Sigmoid colon (tissue), 6 donors: ENCODE measurements at regions not wholly inside any gene's neighbourhood (a gene's known extent, or its start where the extent isn't known, plus 50 kb on each side); places are given as distances from the start of the nearest gene placed in this dataset.

ENCODE experiments used
- DNase-seq: peaks from one replicate; pipeline ENCODE4 v3.0.0-alpha.2; 2019
- H3K27ac ChIP-seq, 4 donors: fragments of 200-600 bp; sonication (generic); one replicate each; pipeline ENCODE4 v1.5.1; 2016 to 2019; ENCODE audit warnings: mild to moderate bottlenecking in 1 of 4
- H3K27me3 ChIP-seq, 3 donors: fragments of 200-600 bp; sonication (generic); one replicate each; pipeline ENCODE4 v1.5.1; 2019; ENCODE audit warnings: mild to moderate bottlenecking in 1 of 3
- H3K36me3 ChIP-seq, 4 donors: fragments of 200-600 bp; sonication (generic); one replicate each; pipeline ENCODE4 v1.5.1; 2016 to 2019
- H3K4me1 ChIP-seq, 4 donors: fragments of 200-600 bp; sonication (generic); one replicate each; pipeline ENCODE4 v1.5.1; 2017 to 2019
- H3K4me3 ChIP-seq, 4 donors: fragments of 200-600 bp; sonication (generic); one replicate each; pipeline ENCODE4 v1.5.1; 2017 to 2019; ENCODE audit warnings: mild to moderate bottlenecking in 2 of 4, moderate library complexity in 1 of 4
- H3K9me3 ChIP-seq, 4 donors: fragments of 200-600 bp in 3 of 4; sonication (generic) in 3 of 4; one replicate each; pipeline versions ENCODE4 v1.5.1 to v1.6.1; 2013 to 2019
- CTCF ChIP-seq, 4 experiments: fragments of 450-650 bp in 3 of 4; fragments of 200-600 bp in 1 of 4; IDR thresholded peaks; one replicate each; pipeline ENCODE4 v1.5.1; 2016 to 2019; ENCODE audit warnings: antibody characterized with exemption in 4 of 4, mild to moderate bottlenecking in 3 of 4, moderate library complexity in 2 of 4
- EP300 ChIP-seq, 4 donors: sonication (generic); formaldehyde crosslinking; IDR thresholded peaks; one replicate each; pipeline ENCODE4 v1.6.1; 2017; ENCODE audit warnings: antibody characterized with exemption in 4 of 4
- POLR2A ChIP-seq, 2 donors: fragments of 450-650 bp; IDR thresholded peaks; one replicate each; pipeline ENCODE4 v1.6.1; 2016; ENCODE audit warnings: antibody characterized with exemption in 2 of 2, mild to moderate bottlenecking in 2 of 2, moderate library complexity in 2 of 2
- POLR2AphosphoS5 ChIP-seq, 4 donors: sonication (generic); formaldehyde crosslinking; IDR thresholded peaks; one replicate each; pipeline ENCODE4 v1.6.1; 2017; ENCODE audit warnings: antibody characterized with exemption in 4 of 4
- WGBS, 2 donors: extraction: QIAGEN DNeasy Blood & Tissue Kit; methylation state at CpG; one replicate each; pipeline ENCODE4 v1.1.7; 2013; 5-methylcytosine and 5-hydroxymethylcytosine counted together
- intact Hi-C: fragments of 100-400 bp; cut with DNase I; formaldehyde crosslinking; loops from one replicate; pipeline ENCODE4 v1.15.1; 2023
- donor health status: healthy with polysubstance abuse.
- donor health status: healthy.

DNA sequence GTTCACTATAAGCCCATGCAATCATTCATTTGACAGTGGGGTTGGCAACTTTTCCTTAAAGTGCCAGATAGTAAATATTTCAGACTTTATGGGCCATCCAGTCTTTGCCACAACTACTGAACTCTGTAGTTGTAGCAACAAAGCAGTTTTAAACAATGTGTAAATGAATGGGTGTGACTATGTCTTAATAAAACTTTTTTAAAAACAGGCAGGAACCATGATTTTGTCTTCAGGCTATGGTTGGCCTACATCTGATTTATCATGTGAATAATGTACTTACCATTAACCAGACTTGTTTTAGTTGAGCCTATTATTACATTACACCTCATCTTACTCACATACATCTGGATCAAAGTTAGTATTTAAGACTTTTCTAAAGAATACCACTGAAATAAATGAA lies 361.6 kb downstream of the GABRG2 start:
- Histone ChIP-seq H3K27me3 (no peaks in the 10 kb centered on the region), H3K4me3 (no peak overlapping the region), H3K4me1 (no peaks in the 10 kb centered on the region), H3K9me3 (no peaks in the 10 kb centered on the region), H3K36me3 (no peaks in the 10 kb centered on the region), H3K27ac (no peak overlapping the region)
- intact Hi-C loops: no loop called here
- DNase-seq: no peak
- no peak for TF ChIP-seq POLR2A (IDR thresholded peaks at IDR 0.05)
- TF ChIP-seq POLR2AphosphoS5 (IDR thresholded peaks at IDR 0.05): no peak
- TF ChIP-seq EP300 (IDR thresholded peaks at IDR 0.05): no peak
- no peak for TF ChIP-seq CTCF (IDR thresholded peaks at IDR 0.05)

DNA sequence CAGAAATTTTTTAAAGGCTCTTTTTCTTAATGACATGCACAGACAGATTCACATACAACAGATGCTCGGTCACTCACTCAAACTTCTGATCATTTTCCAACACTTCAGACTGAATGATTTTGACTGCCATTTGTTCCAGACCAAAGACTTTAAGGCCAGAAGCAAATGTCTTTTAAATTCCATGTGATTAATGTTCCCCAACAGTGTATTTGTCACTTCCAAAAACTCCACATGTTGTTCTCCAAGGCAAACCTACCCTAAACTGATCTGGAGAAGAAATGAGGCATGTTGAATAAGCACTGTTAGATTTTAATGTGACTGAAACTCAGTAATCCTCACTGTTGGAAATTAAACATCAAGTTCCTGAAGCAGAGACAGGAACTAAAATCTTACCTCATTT lies 366.7 kb downstream of the GABRG2 start:
- no peaks in the 10 kb centered on the region for H3K36me3 ChIP-seq
- intact Hi-C loops: no loop called here
- TF ChIP-seq CTCF (IDR thresholded peaks at IDR 0.05) (no peak), POLR2A (IDR thresholded peaks at IDR 0.05) (no peak), POLR2AphosphoS5 (IDR thresholded peaks at IDR 0.05) (no peak), EP300 (IDR thresholded peaks at IDR 0.05) (no peak)
- no peaks in the 10 kb centered on the region for H3K27me3 ChIP-seq
- no peak overlapping the region for H3K4me3 ChIP-seq
- WGBS, 2 donors: 55 to 61% methylated on average over 1 of the region's 1 CpG
- H3K27ac ChIP-seq: no peak overlapping the region
- no peak for DNase-seq
- no peaks in the 10 kb centered on the region for H3K4me1 ChIP-seq
- no peaks in the 10 kb centered on the region for H3K9me3 ChIP-seq

DNA sequence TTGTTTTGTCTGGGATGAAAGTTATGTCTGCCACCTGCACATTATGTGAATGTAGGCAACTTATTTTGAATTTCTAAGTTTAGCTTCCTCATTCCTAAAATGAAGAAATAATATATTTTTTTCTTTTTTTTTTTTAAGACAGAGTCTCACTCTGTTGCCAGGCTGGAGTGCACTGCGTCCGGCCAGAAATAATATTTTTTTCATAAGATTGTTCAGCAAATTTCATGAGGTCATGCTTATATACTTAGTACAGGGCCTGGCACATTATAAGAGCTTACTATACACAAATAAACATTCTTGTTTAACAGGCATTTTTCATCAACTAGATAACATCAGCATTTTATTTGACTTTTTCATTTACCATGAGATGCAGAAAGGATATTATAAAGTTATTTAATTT lies 368.5 kb downstream of the GABRG2 start:
- intact Hi-C loops: no loop called here
- Histone ChIP-seq H3K9me3 (no peaks in the 10 kb centered on the region), H3K27ac (no peak overlapping the region), H3K27me3 (no peaks in the 10 kb centered on the region), H3K36me3 (no peaks in the 10 kb centered on the region), H3K4me1 (no peaks in the 10 kb centered on the region), H3K4me3 (no peak overlapping the region)
- 76 to 90% methylated on average over 2 of the region's 2 CpGs for WGBS, 2 donors
- no peak for TF ChIP-seq CTCF (IDR thresholded peaks at IDR 0.05)
- no peak for TF ChIP-seq EP300 (IDR thresholded peaks at IDR 0.05)
- no peak for TF ChIP-seq POLR2A (IDR thresholded peaks at IDR 0.05)
- TF ChIP-seq POLR2AphosphoS5 (IDR thresholded peaks at IDR 0.05): no peak
- DNase-seq: no peak

- no peak for DNase-seq
- Histone ChIP-seq H3K9me3 (no peaks in the 10 kb centered on the region), H3K4me1 (no peaks in the 10 kb centered on the region), H3K27ac (no peak overlapping the region), H3K36me3 (no peaks in the 10 kb centered on the region), H3K27me3 (no peaks in the 10 kb centered on the region), H3K4me3 (no peak overlapping the region)
- TF ChIP-seq CTCF (IDR thresholded peaks at IDR 0.05): no peak
- TF ChIP-seq EP300 (IDR thresholded peaks at IDR 0.05): no peak
- no peak for TF ChIP-seq POLR2A (IDR thresholded peaks at IDR 0.05)
- TF ChIP-seq POLR2AphosphoS5 (IDR thresholded peaks at IDR 0.05): no peak
- WGBS, 2 donors: 73 to 82% methylated on average over 6 of the region's 6 CpGs
- intact Hi-C loops: no loop called here
These were observed 376.7 kb downstream of the GABRG2 start for GRCh38 chr5:162444129-162444762.

DNA sequence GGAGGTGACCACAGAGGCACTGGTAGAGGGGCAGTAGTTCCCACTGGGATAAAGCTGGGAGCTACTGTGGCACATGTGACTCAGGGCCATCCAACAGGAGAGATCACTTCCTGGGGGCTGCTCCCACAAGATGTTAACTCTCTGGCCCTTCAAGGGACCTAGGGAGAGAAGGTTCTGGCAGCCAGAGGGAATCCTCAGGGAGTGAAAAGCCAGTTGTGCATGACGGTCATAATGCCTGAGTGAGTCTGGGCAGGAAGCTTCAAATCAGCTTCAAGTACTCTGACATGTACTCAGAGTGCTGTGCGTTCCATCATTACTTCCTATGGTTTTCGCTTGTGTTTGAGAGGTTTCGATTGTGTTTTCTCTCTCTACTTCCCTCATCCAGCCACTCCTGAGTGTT lies 388.5 kb downstream of the GABRG2 start:
- Histone ChIP-seq H3K27me3 (no peaks in the 10 kb centered on the region), H3K9me3 (peaks cover 0 to 5% (median 3%) of the 10 kb centered on the region in 4 donors), H3K27ac (no peak overlapping the region), H3K4me3 (no peak overlapping the region), H3K36me3 (no peaks in the 10 kb centered on the region), H3K4me1 (no peaks in the 10 kb centered on the region)
- TF ChIP-seq EP300 (IDR thresholded peaks at IDR 0.05): no peak
- no peak for TF ChIP-seq POLR2A (IDR thresholded peaks at IDR 0.05)
- no peak for TF ChIP-seq POLR2AphosphoS5 (IDR thresholded peaks at IDR 0.05)
- TF ChIP-seq CTCF (IDR thresholded peaks at IDR 0.05): no peak
- intact Hi-C loops: no loop called here
- DNase-seq: no peak
- 78 to 82% methylated on average over 4 of the region's 4 CpGs for WGBS, 2 donors
